ENCODE measurements at regions not wholly inside any gene's neighbourhood (a gene's known extent, or its start where the extent isn't known, plus 50 kb on each side); places are given as distances from the start of the nearest gene placed in this dataset.
"Not testable (repeated sequence)": the region's sequence is repeated elsewhere in the genome, so short reads cannot be mapped to it uniquely, and the experiment has no call there.

GRCh38 chr7:35968140-35968940 lies 167.5 kb downstream of the SEPTIN7 start:
- no peak for DNase-seq (ENCODE audit: low read depth in 4 of 4, low spot score in 3 of 4)

DNA sequence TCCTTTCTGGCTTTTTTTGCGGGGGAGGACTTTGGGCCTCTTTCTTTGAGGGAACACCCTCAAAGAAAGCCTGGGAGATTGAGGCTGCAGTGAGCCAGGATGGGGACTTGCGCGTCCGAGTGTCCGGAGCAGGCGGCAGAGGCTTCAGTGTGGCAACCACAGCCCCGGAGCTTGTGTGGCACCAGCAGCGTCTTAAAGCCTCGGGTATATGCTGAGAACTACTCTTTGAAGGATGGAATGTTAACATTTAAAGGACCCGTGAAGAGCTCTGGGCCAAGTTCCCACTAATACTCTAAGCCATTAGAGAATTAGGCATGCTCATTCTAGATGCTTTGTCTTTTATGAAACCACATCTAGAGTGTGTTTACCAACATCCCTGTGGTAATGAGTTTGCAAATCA lies 168.2 kb downstream of the SEPTIN7 start:
- no peak for DNase-seq (ENCODE audit: low read depth in 4 of 4, low spot score in 3 of 4)

DNA sequence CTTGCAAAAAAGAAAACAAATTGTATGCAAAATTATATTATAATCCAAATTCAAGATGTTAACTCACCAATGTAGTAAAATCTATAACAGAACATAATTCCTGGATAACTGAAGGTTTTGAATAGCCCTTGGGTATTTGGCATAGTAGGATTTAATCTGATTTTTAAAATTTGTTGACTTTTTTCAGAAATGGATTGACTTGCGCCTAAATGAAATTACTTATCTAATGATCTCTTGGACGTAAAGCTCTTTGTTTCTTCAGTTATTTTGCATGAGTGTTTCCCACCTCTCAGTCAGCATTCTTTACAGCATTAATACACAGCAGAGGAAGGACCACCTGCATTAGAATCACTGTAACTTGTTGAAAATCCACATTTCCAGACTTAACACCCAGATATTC lies 169.6 kb downstream of the SEPTIN7 start:
- DNase-seq (ENCODE audit: low read depth in 4 of 4, low spot score in 3 of 4): no peak

GRCh38 chr7:35971133-35971891 lies 170.5 kb downstream of the SEPTIN7 start:
- no peak for DNase-seq (ENCODE audit: low read depth in 4 of 4, low spot score in 3 of 4)

DNA sequence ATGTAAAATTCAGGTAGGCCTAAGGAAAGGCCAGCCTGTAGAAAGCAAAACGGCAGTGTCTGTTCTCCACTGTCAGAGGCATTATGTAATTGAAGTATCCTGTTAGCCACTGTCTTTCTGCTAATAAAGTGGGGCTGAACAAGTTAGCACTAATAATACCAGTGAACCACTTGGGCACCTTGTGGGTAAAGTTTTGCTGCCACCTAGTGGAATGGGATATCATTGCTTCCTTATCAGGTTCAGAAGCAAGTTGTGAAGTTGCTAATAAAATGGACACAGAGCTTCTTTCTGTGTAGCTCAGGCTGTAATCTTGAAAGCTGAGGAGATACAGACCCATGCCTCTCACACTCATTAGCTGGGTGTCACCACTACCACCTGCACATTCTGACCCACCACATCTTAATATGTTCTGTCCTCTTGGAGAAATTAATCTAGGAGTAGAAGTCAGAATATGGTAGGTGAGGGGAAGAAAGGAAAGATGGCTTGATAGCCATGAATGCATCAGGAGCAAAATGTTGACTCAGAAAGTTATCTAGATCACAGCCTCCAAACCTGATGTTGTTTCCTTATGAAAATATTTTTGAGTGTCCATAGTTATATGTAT lies 175.1 kb downstream of the SEPTIN7 start:
- peak; percentile 50 to 59 (median 56) for DNase-seq (ENCODE audit: low read depth in 4 of 4, low spot score in 3 of 4)

- DNase-seq (ENCODE audit: low read depth in 4 of 4, low spot score in 3 of 4): not testable (repeated sequence)
Measured at GRCh38 chr7:35978816-35979640, 174.0 kb upstream of the EEPD1 start.

GRCh38 chr7:35982600-35982999 lies 170.5 kb upstream of the EEPD1 start:
- DNase-seq (ENCODE audit: low read depth in 4 of 4, low spot score in 3 of 4): no peak

GRCh38 chr7:35983626-35984025 lies 169.4 kb upstream of the EEPD1 start:
- no peak for DNase-seq (ENCODE audit: low read depth in 4 of 4, low spot score in 3 of 4)

GRCh38 chr7:35985126-35985754 lies 167.8 kb upstream of the EEPD1 start:
- peak; percentile 33 to 57 (median 38) for DNase-seq (ENCODE audit: low read depth in 4 of 4, low spot score in 3 of 4)

- no peak for DNase-seq (ENCODE audit: low read depth in 4 of 4, low spot score in 3 of 4)
Measured at GRCh38 chr7:35987016-35987415, 166.0 kb upstream of the EEPD1 start.

DNA sequence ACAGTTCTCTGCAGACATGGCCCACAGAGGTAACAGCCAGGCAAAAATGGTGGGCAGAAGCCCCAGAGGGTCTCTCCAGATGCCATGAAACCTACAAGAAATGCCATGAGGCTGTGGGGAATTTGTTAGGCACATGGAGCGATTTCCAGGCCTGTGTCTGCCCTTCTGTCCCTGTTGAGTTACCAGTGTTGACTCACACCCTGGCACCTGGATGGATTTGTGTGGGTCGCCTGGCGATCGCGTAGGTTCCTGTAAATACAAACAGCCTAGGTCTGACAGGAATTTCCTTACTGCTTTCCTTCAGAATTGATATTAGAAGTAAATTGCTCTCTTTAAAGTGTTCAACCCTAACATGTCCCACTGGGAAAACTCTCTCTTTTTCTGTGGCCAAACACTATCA lies 164.9 kb upstream of the EEPD1 start:
- DNase-seq (ENCODE audit: low read depth in 4 of 4, low spot score in 3 of 4): no peak

GRCh38 chr7:35988818-35989217 lies 164.2 kb upstream of the EEPD1 start:
- DNase-seq (ENCODE audit: low read depth in 4 of 4, low spot score in 3 of 4): no peak

DNA sequence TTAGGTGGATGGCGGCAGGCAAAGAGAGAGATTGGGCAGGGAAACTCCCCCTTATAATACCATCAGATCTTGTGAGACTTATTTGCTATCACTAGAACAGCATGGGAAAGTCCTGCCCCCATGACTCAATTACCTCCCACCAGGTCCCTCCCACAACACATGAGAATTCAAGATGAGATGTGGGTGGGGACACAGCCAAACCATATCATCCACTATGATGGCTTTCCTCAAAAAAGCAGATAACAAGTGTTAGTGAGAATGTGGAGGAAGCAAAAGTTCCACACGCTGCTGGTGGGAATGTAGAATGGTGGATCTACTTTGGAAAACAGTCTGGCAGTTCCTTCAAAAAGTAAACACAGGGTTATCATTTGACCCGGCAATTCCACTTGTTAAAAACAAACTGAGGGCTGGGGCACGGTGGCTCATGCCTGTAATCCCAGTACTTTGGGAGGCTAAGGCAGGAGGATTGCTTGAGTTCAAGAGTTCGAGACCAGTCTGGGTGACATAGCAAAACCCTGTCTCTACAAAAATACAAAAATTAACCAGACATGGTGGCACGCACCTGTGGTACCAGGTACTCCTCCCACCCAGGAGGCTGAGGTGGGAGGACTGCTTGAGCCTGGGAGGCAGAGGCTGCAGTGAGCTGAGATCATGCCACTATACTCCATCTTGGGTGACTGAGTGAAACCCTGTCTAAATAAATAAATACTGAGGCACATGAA lies 161.4 kb upstream of the EEPD1 start:
- no peak for DNase-seq (ENCODE audit: low read depth in 4 of 4, low spot score in 3 of 4)

GRCh38 chr7:35992436-35992835 lies 160.6 kb upstream of the EEPD1 start:
- DNase-seq (ENCODE audit: low read depth in 4 of 4, low spot score in 3 of 4): no peak

GRCh38 chr7:35993113-35993512 lies 159.9 kb upstream of the EEPD1 start:
- DNase-seq (ENCODE audit: low read depth in 4 of 4, low spot score in 3 of 4): no peak

- no peak for DNase-seq (ENCODE audit: low read depth in 4 of 4, low spot score in 3 of 4)
Measured at GRCh38 chr7:35993676-35994606, 159.1 kb upstream of the EEPD1 start.

DNA sequence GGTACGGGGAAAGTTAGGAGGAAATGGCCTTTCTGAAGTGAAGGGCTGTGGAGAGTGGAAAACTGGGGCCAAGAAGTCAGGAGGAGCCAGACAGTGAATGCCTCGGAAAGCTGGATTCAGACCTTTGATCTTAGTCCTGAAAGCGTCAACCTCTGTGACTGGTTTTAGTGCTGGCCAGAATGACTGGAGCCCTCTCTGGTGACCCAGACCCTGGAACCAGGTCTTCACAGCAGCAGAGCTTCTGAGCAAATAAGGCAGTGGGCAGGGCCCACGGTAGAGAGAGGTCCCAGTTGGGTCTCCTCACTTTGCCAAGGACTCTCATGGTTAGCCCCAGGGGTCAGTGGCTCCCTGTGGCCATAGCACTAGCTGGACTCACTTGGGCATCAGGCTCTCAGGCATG lies 157.7 kb upstream of the EEPD1 start:
- no peak for DNase-seq (ENCODE audit: low read depth in 4 of 4, low spot score in 3 of 4)

GRCh38 chr7:35998481-35998880 lies 154.6 kb upstream of the EEPD1 start:
- no peak for DNase-seq (ENCODE audit: low read depth in 4 of 4, low spot score in 3 of 4)

- no peak for DNase-seq (ENCODE audit: low read depth in 4 of 4, low spot score in 3 of 4)
Measured at GRCh38 chr7:36001546-36001945, 151.5 kb upstream of the EEPD1 start.
